Panc1 (cell line): ENCODE measurements at regions not wholly inside any gene's neighbourhood (a gene's known extent, or its start where the extent isn't known, plus 50 kb on each side); places are given as distances from the start of the nearest gene placed in this dataset.

Experiments used
- ATAC-seq: fragments of 200-7000 bp; cut with Tn5 transposase; 2 replicates; pipeline ENCODE4 v1.9.1; 2020; ENCODE audit warnings: mild to moderate bottlenecking, moderate library complexity
- BruUV-seq: library from RNA; stranded (reverse); fragments of 400-500 nt; replicated peaks from 2 replicates; lab custom pipeline; 2021; lab: Mats Ljungman, UMichigan
- CTCF ChIA-PET: fragments of 300-600 bp; sonication (Branson Sonifier 250); formaldehyde crosslinking; loops from one replicate; lab custom pipeline; 2022; ENCODE audit warnings: antibody characterized with exemption; lab: Charles Lee
- POLR2A ChIA-PET: fragments of 300-600 bp; sonication (Branson Sonifier 250); formaldehyde crosslinking; loops from one replicate; lab custom pipeline; 2022; ENCODE audit warnings: antibody characterized with exemption; lab: Charles Lee
- DNase-seq: peaks from one replicate; pipeline ENCODE4 v3.0.0-alpha.2; 2010; ENCODE audit warnings: low read depth, low spot score
- H3K27ac ChIP-seq: 2 replicates; pipeline ENCODE4 v1.5.1; 2011; ENCODE audit warnings: mild to moderate bottlenecking, low read length, inconsistent platforms
- H3K27me3 ChIP-seq: fragments of 200-500 bp; sonication (Bioruptor generic); 2 replicates; pipeline ENCODE4 v1.6.0; 2014; ENCODE audit warnings: low read length, inconsistent platforms; ENCODE audit not compliant: control insufficient read depth, insufficient read depth
- H3K36me3 ChIP-seq: fragments of 200-500 bp; sonication (Bioruptor generic); 2 replicates; pipeline ENCODE4 v1.5.1; 2014; ENCODE audit warnings: inconsistent platforms, mild to moderate bottlenecking, low read length, moderate library complexity; ENCODE audit not compliant: control insufficient read depth, insufficient read depth
- H3K4me1 ChIP-seq: 2 replicates; pipeline ENCODE4 v1.5.1; 2011; ENCODE audit warnings: inconsistent platforms, mild to moderate bottlenecking, low read length, moderate library complexity; ENCODE audit not compliant: control insufficient read depth, insufficient read depth
- H3K4me3 ChIP-seq, 2 experiments: 2 replicates each; pipeline ENCODE4 v1.5.1; 2011 to 2012; ENCODE audit warnings: low read depth in 2 of 2, low read length in 2 of 2, mild to moderate bottlenecking in 2 of 2, inconsistent platforms in 1 of 2, moderate library complexity in 1 of 2
- H3K9me3 ChIP-seq: fragments of 200-500 bp; sonication (Bioruptor generic); 2 replicates; pipeline ENCODE4 v1.5.1; 2014; ENCODE audit warnings: low read depth, mild to moderate bottlenecking, inconsistent platforms, low read length, moderate library complexity; ENCODE audit not compliant: control insufficient read depth, insufficient read depth
- CTCF ChIP-seq: fragments of 450-650 bp; IDR thresholded peaks from 2 replicates; pipeline ENCODE4 v1.5.1; 2017; ENCODE audit warnings: mild to moderate bottlenecking
- POLR2AphosphoS5 ChIP-seq: IDR thresholded peaks from 2 replicates; pipeline ENCODE4 v1.6.1; 2012; ENCODE audit warnings: mild to moderate bottlenecking, low read depth, low read length, moderate library complexity
- REST ChIP-seq, 2 experiments: IDR thresholded peaks; 2 replicates each; pipeline ENCODE4 v1.6.1; 2011 to 2012; ENCODE audit warnings: low read depth in 2 of 2, control low read depth in 1 of 2, low read length in 1 of 2, mild to moderate bottlenecking in 1 of 2, moderate library complexity in 1 of 2; ENCODE audit not compliant: insufficient read depth in 1 of 2
- SIN3A ChIP-seq: IDR thresholded peaks from 2 replicates; pipeline ENCODE4 v1.6.1; 2012; ENCODE audit warnings: low read depth, mild to moderate bottlenecking, low read length, moderate library complexity, borderline replicate concordance; ENCODE audit not compliant: insufficient read depth
- TCF7L2 ChIP-seq: IDR thresholded peaks from 2 replicates; pipeline ENCODE4 v1.6.1; 2011; ENCODE audit warnings: mild to moderate bottlenecking, low read depth, low read length, inconsistent platforms
- in situ Hi-C: cut with HindIII; loops from 2 replicates; pipeline ENCODE4 v1.10.0; 2016; ENCODE audit warnings: low sequenced_read_pairs, low pct_unique_long_range_greater_than_20kb
- intact Hi-C: fragments of 100-400 bp; cut with micrococcal nuclease; formaldehyde crosslinking; loops from one replicate; pipeline ENCODE4 v1.10.0; 2022; ENCODE audit not compliant: unreplicated experiment

- H3K27me3 ChIP-seq, result no peaks in the 10 kb centered on the region
- intact Hi-C loops, result no loop called here
- H3K27ac ChIP-seq, result no peak overlapping the region
- ChIA-PET CTCF (no interaction called here), POLR2A (no interaction called here)
- in situ Hi-C loops, result no loop called here
- TF ChIP-seq CTCF (no peak), SIN3A (no peak)
- ATAC-seq, result no peak
- H3K36me3 ChIP-seq, result no peaks in the 10 kb centered on the region
- H3K9me3 ChIP-seq, result peaks cover 4% of the 10 kb centered on the region; the same call in 1 of the 2 replicates
- no peak overlapping the region for H3K4me3 ChIP-seq
- BruUV-seq, result no TSS peak
- no peak for DNase-seq
- H3K4me1 ChIP-seq, result no peaks in the 10 kb centered on the region
Observed at GRCh38 chr3:99211309-99211708, 309.8 kb upstream of the DCBLD2 start.

DNA sequence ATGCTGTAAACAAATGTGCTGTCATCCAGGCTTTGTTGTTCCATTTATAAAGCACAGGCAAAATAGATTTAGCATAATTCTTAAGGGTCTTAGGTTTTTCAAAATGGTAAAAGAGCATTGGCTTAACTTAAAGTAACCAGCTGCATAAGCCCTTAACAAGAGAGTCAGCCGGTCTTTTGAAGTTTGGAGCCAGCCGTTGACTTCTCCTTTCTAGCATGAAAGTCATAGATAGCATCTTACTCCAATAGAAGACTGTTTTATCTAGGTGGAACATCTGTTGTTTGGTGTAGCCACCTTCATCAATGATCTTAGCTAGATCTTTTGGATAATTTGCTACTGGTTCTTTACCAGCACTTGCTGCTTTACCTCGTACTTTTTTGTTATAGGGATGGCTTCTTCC is 297.5 kb upstream of the DCBLD2 start:
- POLR2A ChIA-PET, result no interaction called here
- in situ Hi-C loops (no loop called here), intact Hi-C loops (no loop called here)

More for the DNA sequence above, 297.5 kb upstream of the DCBLD2 start:
- no TSS peak for BruUV-seq
- DNase-seq (no peak), ATAC-seq (no peak)
- H3K27ac ChIP-seq, result no peak overlapping the region
- H3K36me3 ChIP-seq, result no peaks in the 10 kb centered on the region
- H3K4me3 ChIP-seq, result no peak overlapping the region
- CTCF ChIA-PET, result interaction anchor here (0.5 kb wide), 1 partner anchor 542 kb away, joined by 3 read pairs; no protein-coding TSS in a partner anchor
- no peak for TF ChIP-seq TCF7L2
- TF ChIP-seq SIN3A, result no peak
- no peak for TF ChIP-seq POLR2AphosphoS5
- TF ChIP-seq CTCF, result no peak
- no peak for TF ChIP-seq REST (IDR thresholded peaks at IDR 0.05; ENCODE audit: insufficient read depth in 1 of 2, low read depth in 2 of 2, low read length in 1 of 2)
- H3K4me1 ChIP-seq, result no peaks in the 10 kb centered on the region
- no peaks in the 10 kb centered on the region for H3K9me3 ChIP-seq
- H3K27me3 ChIP-seq, result no peaks in the 10 kb centered on the region
